MM.1S (cell line): ENCODE measurements at regions not wholly inside any gene's neighbourhood (a gene's known extent, or its start where the extent isn't known, plus 50 kb on each side); places are given as distances from the start of the nearest gene placed in this dataset.

Source experiments
- CTCF ChIP-seq: fragments of 300-600 bp; sonication (generic); IDR thresholded peaks from 2 replicates; pipeline ENCODE4 v1.5.1; 2016; ENCODE audit warnings: antibody characterized with exemption, low read length, mixed read lengths
- EZH2phosphoT487 ChIP-seq: fragments of 300-600 bp; sonication (generic); IDR thresholded peaks from 2 replicates; pipeline ENCODE4 v1.6.1; 2018; ENCODE audit warnings: antibody characterized with exemption, low read length

- TF ChIP-seq CTCF (no peak), EZH2phosphoT487 (no peak)
Measured at GRCh38 chr16:75805946-75806345, 79.7 kb upstream of the CPHXL start.
